C4-2B (cell line): ENCODE measurements at regions not wholly inside any gene's neighbourhood (a gene's known extent, or its start where the extent isn't known, plus 50 kb on each side); places are given as distances from the start of the nearest gene placed in this dataset.

ENCODE experiments used
- ZFX ChIP-seq: fragments of 450-650 bp; IDR thresholded peaks from 2 replicates; pipeline ENCODE4 v1.6.1; 2017
- TF ChIP-seq, protein P1 (sequence below): fragments of 450-650 bp; conservative IDR thresholded peaks from 2 replicates; pipeline ENCODE4 v1.5.1; 2017; ENCODE audit warnings: mild to moderate bottlenecking

DNA sequence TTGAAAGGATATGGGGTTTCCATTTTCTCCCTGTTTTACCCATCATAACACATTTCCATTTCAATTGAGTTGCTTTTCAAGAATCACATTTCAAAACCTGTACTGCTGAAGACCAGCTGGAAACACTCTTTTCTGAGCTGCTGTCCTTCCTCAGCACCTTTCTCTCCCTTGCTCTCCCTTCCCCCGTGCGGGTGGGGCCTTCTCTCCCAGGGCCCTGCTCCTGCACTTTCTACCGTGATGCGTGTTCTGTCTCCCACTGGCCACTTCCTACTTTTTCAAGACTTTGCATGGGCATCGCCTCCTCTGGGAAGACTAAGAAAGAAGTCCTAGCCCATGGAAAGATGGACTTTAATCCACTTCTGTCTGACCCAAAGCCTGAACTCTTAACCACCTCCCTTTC is 390.4 kb downstream of the PTPRU start:
- TF ChIP-seq, protein P1, sequence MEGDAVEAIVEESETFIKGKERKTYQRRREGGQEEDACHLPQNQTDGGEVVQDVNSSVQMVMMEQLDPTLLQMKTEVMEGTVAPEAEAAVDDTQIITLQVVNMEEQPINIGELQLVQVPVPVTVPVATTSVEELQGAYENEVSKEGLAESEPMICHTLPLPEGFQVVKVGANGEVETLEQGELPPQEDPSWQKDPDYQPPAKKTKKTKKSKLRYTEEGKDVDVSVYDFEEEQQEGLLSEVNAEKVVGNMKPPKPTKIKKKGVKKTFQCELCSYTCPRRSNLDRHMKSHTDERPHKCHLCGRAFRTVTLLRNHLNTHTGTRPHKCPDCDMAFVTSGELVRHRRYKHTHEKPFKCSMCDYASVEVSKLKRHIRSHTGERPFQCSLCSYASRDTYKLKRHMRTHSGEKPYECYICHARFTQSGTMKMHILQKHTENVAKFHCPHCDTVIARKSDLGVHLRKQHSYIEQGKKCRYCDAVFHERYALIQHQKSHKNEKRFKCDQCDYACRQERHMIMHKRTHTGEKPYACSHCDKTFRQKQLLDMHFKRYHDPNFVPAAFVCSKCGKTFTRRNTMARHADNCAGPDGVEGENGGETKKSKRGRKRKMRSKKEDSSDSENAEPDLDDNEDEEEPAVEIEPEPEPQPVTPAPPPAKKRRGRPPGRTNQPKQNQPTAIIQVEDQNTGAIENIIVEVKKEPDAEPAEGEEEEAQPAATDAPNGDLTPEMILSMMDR: no peak
- no peak for TF ChIP-seq ZFX
